ENCODE measurements at regions not wholly inside any gene's neighbourhood (a gene's known extent, or its start where the extent isn't known, plus 50 kb on each side); places are given as distances from the start of the nearest gene placed in this dataset.
"Not testable (repeated sequence)": the region's sequence is repeated elsewhere in the genome, so short reads cannot be mapped to it uniquely, and the experiment has no call there.

- Histone ChIP-seq H3K4me3 (ENCODE audit: low read depth in 1 of 3, low read length in 3 of 3) (no peak overlapping the region), H3K4me1 (ENCODE audit: control insufficient read depth in 4 of 4, insufficient read depth in 4 of 4, low read length in 3 of 4) (no peaks in the 10 kb centered on the region), H3K36me3 (ENCODE audit: control insufficient read depth in 4 of 4, insufficient read depth in 3 of 4, low read depth in 1 of 4, low read length in 3 of 4) (no peaks in the 10 kb centered on the region), H3K27me3 (ENCODE audit: control insufficient read depth in 4 of 4, insufficient read depth in 4 of 4, low read length in 3 of 4) (no peaks in the 10 kb centered on the region), H3K27ac (ENCODE audit: low read depth in 1 of 2, low read length in 2 of 2) (no peak overlapping the region), H3K9ac (ENCODE audit: low read depth in 1 of 2, low read length in 2 of 2) (no peak overlapping the region), H3K9me3 (ENCODE audit: control insufficient read depth in 4 of 4, low read length in 3 of 4) (no peaks in the 10 kb centered on the region)
- no peak for DNase-seq (ENCODE audit: low spot score)
- WGBS, result 71% methylated on average over 7 of the region's 7 CpGs
- no peak for TF ChIP-seq RAD21 (IDR thresholded peaks at IDR 0.05)
- TF ChIP-seq MAX (IDR thresholded peaks at IDR 0.05), result no peak
- TF ChIP-seq CTCF (IDR thresholded peaks at IDR 0.05; ENCODE audit: low read depth, low read length, missing input control), result no peak
- TF ChIP-seq HNF4A (conservative IDR thresholded peaks at IDR 0.05), result no peak
- no peak for TF ChIP-seq FOXA2 (IDR thresholded peaks at IDR 0.05)
- no peak for TF ChIP-seq FOXA1 (IDR thresholded peaks at IDR 0.05)
Observed at GRCh38 chr11:98736833-98737232, 283.9 kb upstream of the CNTN5 start.

GRCh38 chr11:98740321-98740720 lies 280.4 kb upstream of the CNTN5 start:
- DNase-seq (ENCODE audit: low spot score), result no peak
- Histone ChIP-seq H3K27ac (ENCODE audit: low read depth in 1 of 2, low read length in 2 of 2) (no peak overlapping the region), H3K9ac (ENCODE audit: low read depth in 1 of 2, low read length in 2 of 2) (no peak overlapping the region), H3K4me1 (ENCODE audit: control insufficient read depth in 4 of 4, insufficient read depth in 4 of 4, low read length in 3 of 4) (no peaks in the 10 kb centered on the region), H3K4me3 (ENCODE audit: low read depth in 1 of 3, low read length in 3 of 3) (no peak overlapping the region), H3K36me3 (ENCODE audit: control insufficient read depth in 4 of 4, insufficient read depth in 3 of 4, low read depth in 1 of 4, low read length in 3 of 4) (no peaks in the 10 kb centered on the region), H3K27me3 (ENCODE audit: control insufficient read depth in 4 of 4, insufficient read depth in 4 of 4, low read length in 3 of 4) (no peaks in the 10 kb centered on the region), H3K9me3 (ENCODE audit: control insufficient read depth in 4 of 4, low read length in 3 of 4) (no peaks in the 10 kb centered on the region)
- TF ChIP-seq TAF1 (conservative IDR thresholded peaks at IDR 0.05) (no peak), RXRA (IDR thresholded peaks at IDR 0.05) (no peak), JUND (IDR thresholded peaks at IDR 0.05) (no peak), FOXA1 (IDR thresholded peaks at IDR 0.05) (no peak), GABPA (IDR thresholded peaks at IDR 0.05 in 1 of 2, conservative IDR thresholded peaks at IDR 0.05 in 1 of 2) (no peak), MAX (IDR thresholded peaks at IDR 0.05) (no peak), NR2F2 (IDR thresholded peaks at IDR 0.05) (no peak), EGR1 (IDR thresholded peaks at IDR 0.05; ENCODE audit: low read depth in 2 of 2) (no peak), CTCF (IDR thresholded peaks at IDR 0.05; ENCODE audit: low read depth, low read length, missing input control) (no peak), FOXA2 (IDR thresholded peaks at IDR 0.05) (no peak), HNF4A (conservative IDR thresholded peaks at IDR 0.05) (no peak), ZBTB33 (IDR thresholded peaks at IDR 0.05) (no peak), HNF4G (IDR thresholded peaks at IDR 0.05) (no peak), YY1 (IDR thresholded peaks at IDR 0.05) (no peak), REST (IDR thresholded peaks at IDR 0.05) (no peak), SP1 (IDR thresholded peaks at IDR 0.05) (no peak), RAD21 (IDR thresholded peaks at IDR 0.05) (no peak), ATF3 (IDR thresholded peaks at IDR 0.05) (no peak)

- not testable (repeated sequence) for H3K27me3 ChIP-seq (ENCODE audit: control insufficient read depth in 4 of 4, insufficient read depth in 4 of 4, low read length in 3 of 4); H3K36me3 ChIP-seq (ENCODE audit: control insufficient read depth in 4 of 4, insufficient read depth in 3 of 4, low read depth in 1 of 4, low read length in 3 of 4); H3K9ac ChIP-seq (ENCODE audit: low read depth in 1 of 2, low read length in 2 of 2); H3K27ac ChIP-seq (ENCODE audit: low read depth in 1 of 2, low read length in 2 of 2); H3K4me1 ChIP-seq (ENCODE audit: control insufficient read depth in 4 of 4, insufficient read depth in 4 of 4, low read length in 3 of 4); H3K9me3 ChIP-seq (ENCODE audit: control insufficient read depth in 4 of 4, low read length in 3 of 4); H3K4me3 ChIP-seq (ENCODE audit: low read depth in 1 of 3, low read length in 3 of 3); DNase-seq (ENCODE audit: low spot score)
- 89% methylated on average over 21 of the region's 21 CpGs for WGBS
Observed at GRCh38 chr11:98763446-98763845, 257.3 kb upstream of the CNTN5 start.
